Karpas-422 (cell line): ENCODE measurements at regions not wholly inside any gene's neighbourhood (a gene's known extent, or its start where the extent isn't known, plus 50 kb on each side); places are given as distances from the start of the nearest gene placed in this dataset.

Experiments
- DNase-seq: peaks from one replicate; pipeline ENCODE4 v3.0.0-alpha.2; 2015
- H2AFZ ChIP-seq: fragments of 200-600 bp; sonication (generic); 2 replicates; pipeline ENCODE4 v1.6.1; 2014; ENCODE audit warnings: antibody characterized with exemption, low read length, mixed read lengths
- H3K27ac ChIP-seq: fragments of 200-600 bp; sonication (generic); 2 replicates; pipeline ENCODE4 v1.5.1; 2014; ENCODE audit warnings: mild to moderate bottlenecking, low read length, moderate library complexity
- H3K27me3 ChIP-seq: fragments of 200-600 bp; sonication (generic); 2 replicates; pipeline ENCODE4 v1.6.1; 2014; ENCODE audit warnings: low read length, mixed read lengths
- H3K36me3 ChIP-seq: fragments of 200-600 bp; sonication (generic); 2 replicates; pipeline ENCODE4 v1.6.1; 2014; ENCODE audit warnings: low read length, mixed read lengths; ENCODE audit not compliant: insufficient read depth
- H3K4me1 ChIP-seq: fragments of 200-600 bp; sonication (generic); 2 replicates; pipeline ENCODE4 v1.6.1; 2014; ENCODE audit warnings: mild to moderate bottlenecking, low read length, mixed read lengths
- H3K4me2 ChIP-seq: fragments of 200-600 bp; sonication (generic); 2 replicates; pipeline ENCODE4 v1.6.1; 2014; ENCODE audit warnings: low read length, low read depth, mild to moderate bottlenecking; ENCODE audit not compliant: poor library complexity, severe bottlenecking
- H3K4me3 ChIP-seq: fragments of 200-600 bp; sonication (generic); 2 replicates; pipeline ENCODE4 v1.5.1; 2014; ENCODE audit warnings: mild to moderate bottlenecking, antibody characterized with exemption, low read length, mixed read lengths
- H3K79me2 ChIP-seq: fragments of 200-600 bp; sonication (generic); 2 replicates; pipeline ENCODE4 v1.6.1; 2014; ENCODE audit warnings: mild to moderate bottlenecking, low read length, mixed read lengths
- H3K9ac ChIP-seq: fragments of 200-600 bp; sonication (generic); 2 replicates; pipeline ENCODE4 v1.6.0; 2014; ENCODE audit warnings: low read length
- H3K9me2 ChIP-seq: fragments of 200-600 bp; sonication (generic), shearing (Covaris generic); replicated peaks from 2 replicates; pipeline ENCODE4 v1.6.0; 2014; ENCODE audit warnings: mild to moderate bottlenecking, low read length, moderate library complexity; ENCODE audit not compliant: insufficient read depth
- H3K9me3 ChIP-seq: fragments of 300-700, 200-600 bp; sonication (generic); 2 replicates; pipeline ENCODE4 v1.6.1; 2014; ENCODE audit warnings: low read length, mixed read lengths
- H4K20me1 ChIP-seq: fragments of 200-600 bp; sonication (generic); 2 replicates; pipeline ENCODE4 v1.6.1; 2014; ENCODE audit warnings: mild to moderate bottlenecking, antibody characterized with exemption, low read length, low read depth; ENCODE audit not compliant: insufficient read depth

- H3K27ac ChIP-seq = no peak overlapping the region
- no peaks in the 10 kb centered on the region for H3K36me3 ChIP-seq
- H2AFZ ChIP-seq = no peak overlapping the region
These were observed 121.7 kb downstream of the EDEM1 start for GRCh38 chr3:5309171-5309570.

GRCh38 chr3:5309602-5310001 lies 122.1 kb downstream of the EDEM1 start:
- Histone ChIP-seq H3K9me2 (no peaks in the 10 kb centered on the region), H3K4me1 (no peaks in the 10 kb centered on the region), H3K4me2 (no peak overlapping the region), H3K27me3 (no peaks in the 10 kb centered on the region), H3K9me3 (no peaks in the 10 kb centered on the region), H2AFZ (no peak overlapping the region), H3K36me3 (no peaks in the 10 kb centered on the region), H4K20me1 (no peaks in the 10 kb centered on the region), H3K79me2 (no peaks in the 10 kb centered on the region), H3K4me3 (no peak overlapping the region), H3K9ac (no peak overlapping the region), H3K27ac (no peak overlapping the region)
- DNase-seq = no peak

More at GRCh38 chr3:5309171-5309570, 121.7 kb downstream of the EDEM1 start:
- no peak overlapping the region for H3K4me2 ChIP-seq
- no peak overlapping the region for H3K4me3 ChIP-seq
- no peaks in the 10 kb centered on the region for H3K4me1 ChIP-seq
- DNase-seq = no peak
- no peaks in the 10 kb centered on the region for H3K27me3 ChIP-seq
- no peak overlapping the region for H3K9ac ChIP-seq
- no peaks in the 10 kb centered on the region for H4K20me1 ChIP-seq
- H3K9me2 ChIP-seq = no peaks in the 10 kb centered on the region
- H3K9me3 ChIP-seq = no peaks in the 10 kb centered on the region
- no peaks in the 10 kb centered on the region for H3K79me2 ChIP-seq

GRCh38 chr3:5310509-5310908 lies 123.0 kb downstream of the EDEM1 start:
- no peaks in the 10 kb centered on the region for H3K36me3 ChIP-seq
- no peak overlapping the region for H3K27ac ChIP-seq
- no peak overlapping the region for H3K4me2 ChIP-seq
- H3K27me3 ChIP-seq = no peaks in the 10 kb centered on the region
- no peaks in the 10 kb centered on the region for H3K9me3 ChIP-seq
- no peaks in the 10 kb centered on the region for H3K79me2 ChIP-seq
- no peaks in the 10 kb centered on the region for H3K9me2 ChIP-seq
- DNase-seq = no peak
- peaks cover 3% of the 10 kb centered on the region; the same call in 1 of the 2 replicates for H3K4me1 ChIP-seq
- H3K9ac ChIP-seq = no peak overlapping the region
- H2AFZ ChIP-seq = no peak overlapping the region
- no peak overlapping the region for H3K4me3 ChIP-seq
- H4K20me1 ChIP-seq = no peaks in the 10 kb centered on the region

GRCh38 chr3:5312290-5312689 lies 124.8 kb downstream of the EDEM1 start:
- H3K9me2 ChIP-seq = no peaks in the 10 kb centered on the region
- H3K27ac ChIP-seq = no peak overlapping the region
- no peaks in the 10 kb centered on the region for H4K20me1 ChIP-seq

GRCh38 chr3:5314897-5315296 lies 127.4 kb downstream of the EDEM1 start:
- Histone ChIP-seq H3K27me3 (no peaks in the 10 kb centered on the region), H3K9me3 (no peaks in the 10 kb centered on the region), H3K4me2 (no peak overlapping the region), H3K9me2 (no peaks in the 10 kb centered on the region), H2AFZ (no peak overlapping the region), H3K79me2 (no peaks in the 10 kb centered on the region), H3K36me3 (no peaks in the 10 kb centered on the region), H3K4me3 (no peak overlapping the region), H3K4me1 (peaks cover 6% of the 10 kb centered on the region; the same call in 1 of the 2 replicates), H4K20me1 (no peaks in the 10 kb centered on the region), H3K9ac (no peak overlapping the region), H3K27ac (no peak overlapping the region)
- no peak for DNase-seq

More at GRCh38 chr3:5312290-5312689, 124.8 kb downstream of the EDEM1 start:
- Histone ChIP-seq H3K4me2 (no peak overlapping the region), H3K4me3 (no peak overlapping the region), H3K79me2 (no peaks in the 10 kb centered on the region), H3K9me3 (no peaks in the 10 kb centered on the region), H3K4me1 (peaks cover 6% of the 10 kb centered on the region; the same call in 1 of the 2 replicates), H3K36me3 (no peaks in the 10 kb centered on the region), H3K27me3 (no peaks in the 10 kb centered on the region), H2AFZ (no peak overlapping the region), H3K9ac (no peak overlapping the region)
- no peak for DNase-seq

GRCh38 chr3:5317557-5317956 lies 130.1 kb downstream of the EDEM1 start:
- no peaks in the 10 kb centered on the region for H3K9me3 ChIP-seq
- no peak for DNase-seq
- peaks cover 6% of the 10 kb centered on the region; the same call in 1 of the 2 replicates for H3K4me1 ChIP-seq
- no peaks in the 10 kb centered on the region for H3K9me2 ChIP-seq
- H3K4me2 ChIP-seq = no peak overlapping the region
- H2AFZ ChIP-seq = no peak overlapping the region
- no peaks in the 10 kb centered on the region for H4K20me1 ChIP-seq
- H3K9ac ChIP-seq = no peak overlapping the region
- no peak overlapping the region for H3K4me3 ChIP-seq
- H3K27ac ChIP-seq = no peak overlapping the region
- peaks cover 4% of the 10 kb centered on the region; the same call in 1 of the 2 replicates for H3K27me3 ChIP-seq
- H3K36me3 ChIP-seq = no peaks in the 10 kb centered on the region
- no peaks in the 10 kb centered on the region for H3K79me2 ChIP-seq

GRCh38 chr3:5319454-5319853 lies 131.9 kb downstream of the EDEM1 start:
- H3K4me3 ChIP-seq = no peak overlapping the region
- no peaks in the 10 kb centered on the region for H3K9me3 ChIP-seq
- H2AFZ ChIP-seq = no peak overlapping the region
- H3K4me1 ChIP-seq = peaks cover 6% of the 10 kb centered on the region; the same call in 1 of the 2 replicates
- no peak overlapping the region for H3K9ac ChIP-seq
- H3K9me2 ChIP-seq = no peaks in the 10 kb centered on the region
- H3K4me2 ChIP-seq = no peak overlapping the region
- DNase-seq = no peak
- H3K79me2 ChIP-seq = no peaks in the 10 kb centered on the region
- H3K36me3 ChIP-seq = no peaks in the 10 kb centered on the region
- H3K27me3 ChIP-seq = peaks cover 4% of the 10 kb centered on the region; the same call in 1 of the 2 replicates
- no peaks in the 10 kb centered on the region for H4K20me1 ChIP-seq
- H3K27ac ChIP-seq = no peak overlapping the region

GRCh38 chr3:5321666-5322340 lies 134.3 kb downstream of the EDEM1 start:
- no peaks in the 10 kb centered on the region for H3K79me2 ChIP-seq
- H3K27ac ChIP-seq = no peak overlapping the region
- no peak overlapping the region for H3K4me2 ChIP-seq
- no peaks in the 10 kb centered on the region for H3K9me3 ChIP-seq
- no peak overlapping the region for H3K4me3 ChIP-seq
- no peak overlapping the region for H3K9ac ChIP-seq
- no peak overlapping the region for H2AFZ ChIP-seq
- H3K27me3 ChIP-seq = peaks cover 4% of the 10 kb centered on the region; the same call in 1 of the 2 replicates
- H3K4me1 ChIP-seq = no peaks in the 10 kb centered on the region
- no peaks in the 10 kb centered on the region for H3K36me3 ChIP-seq
- no peak for DNase-seq
- no peaks in the 10 kb centered on the region for H4K20me1 ChIP-seq
- no peaks in the 10 kb centered on the region for H3K9me2 ChIP-seq
